ENCODE measurements at regions not wholly inside any gene's neighbourhood (a gene's known extent, or its start where the extent isn't known, plus 50 kb on each side); places are given as distances from the start of the nearest gene placed in this dataset.

GRCh38 chr6:97689078-97689754 lies 406.2 kb upstream of the MMS22L start:
- no peak for DNase-seq (ENCODE audit: low read depth, low spot score)
- peaks cover 5% of the 10 kb centered on the region for H3K4me1 Mint-ChIP-seq
- no peaks in the 10 kb centered on the region for H3K27me3 Mint-ChIP-seq (ENCODE audit: low read depth)
- H3K27ac Mint-ChIP-seq (ENCODE audit: unreplicated experiment) = no peak overlapping the region
- H3K9me3 Mint-ChIP-seq = no peaks in the 10 kb centered on the region
- TF ChIP-seq, protein P1, sequence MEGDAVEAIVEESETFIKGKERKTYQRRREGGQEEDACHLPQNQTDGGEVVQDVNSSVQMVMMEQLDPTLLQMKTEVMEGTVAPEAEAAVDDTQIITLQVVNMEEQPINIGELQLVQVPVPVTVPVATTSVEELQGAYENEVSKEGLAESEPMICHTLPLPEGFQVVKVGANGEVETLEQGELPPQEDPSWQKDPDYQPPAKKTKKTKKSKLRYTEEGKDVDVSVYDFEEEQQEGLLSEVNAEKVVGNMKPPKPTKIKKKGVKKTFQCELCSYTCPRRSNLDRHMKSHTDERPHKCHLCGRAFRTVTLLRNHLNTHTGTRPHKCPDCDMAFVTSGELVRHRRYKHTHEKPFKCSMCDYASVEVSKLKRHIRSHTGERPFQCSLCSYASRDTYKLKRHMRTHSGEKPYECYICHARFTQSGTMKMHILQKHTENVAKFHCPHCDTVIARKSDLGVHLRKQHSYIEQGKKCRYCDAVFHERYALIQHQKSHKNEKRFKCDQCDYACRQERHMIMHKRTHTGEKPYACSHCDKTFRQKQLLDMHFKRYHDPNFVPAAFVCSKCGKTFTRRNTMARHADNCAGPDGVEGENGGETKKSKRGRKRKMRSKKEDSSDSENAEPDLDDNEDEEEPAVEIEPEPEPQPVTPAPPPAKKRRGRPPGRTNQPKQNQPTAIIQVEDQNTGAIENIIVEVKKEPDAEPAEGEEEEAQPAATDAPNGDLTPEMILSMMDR (conservative IDR thresholded peaks at IDR 0.05) = no peak
- H3K36me3 Mint-ChIP-seq (ENCODE audit: low read depth) = no peaks in the 10 kb centered on the region
- no peak overlapping the region for H3K4me3 Mint-ChIP-seq

DNA sequence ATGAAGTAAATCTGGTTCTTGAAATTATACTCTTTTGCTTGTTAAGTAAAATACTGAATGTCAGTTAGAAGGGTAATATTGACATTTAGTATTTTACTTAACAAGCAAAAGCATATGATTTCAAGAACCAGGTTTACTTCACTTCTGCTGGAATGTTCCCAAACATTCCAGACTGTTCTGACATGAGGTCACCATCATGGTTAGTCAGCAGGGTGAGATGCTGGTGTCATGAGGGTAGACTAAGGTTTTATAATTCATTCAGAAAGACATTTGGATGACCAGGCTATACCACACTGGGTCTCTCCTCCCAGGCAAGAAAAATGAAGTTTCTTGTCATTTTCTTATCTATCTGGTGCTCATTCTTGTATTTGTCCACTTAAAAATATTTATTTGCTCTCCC lies 414.4 kb upstream of the MMS22L start:
- no peaks in the 10 kb centered on the region for H3K27me3 Mint-ChIP-seq (ENCODE audit: low read depth)
- H3K4me3 Mint-ChIP-seq = no peak overlapping the region
- no peaks in the 10 kb centered on the region for H3K4me1 Mint-ChIP-seq
- TF ChIP-seq, protein P1 (conservative IDR thresholded peaks at IDR 0.05) = no peak
- no peak for DNase-seq (ENCODE audit: low read depth, low spot score)
- no peaks in the 10 kb centered on the region for H3K36me3 Mint-ChIP-seq (ENCODE audit: low read depth)
- no peaks in the 10 kb centered on the region for H3K9me3 Mint-ChIP-seq
- no peak overlapping the region for H3K27ac Mint-ChIP-seq (ENCODE audit: unreplicated experiment)

GRCh38 chr6:97701801-97702200 lies 418.8 kb upstream of the MMS22L start:
- H3K36me3 Mint-ChIP-seq (ENCODE audit: low read depth) = no peaks in the 10 kb centered on the region
- no peaks in the 10 kb centered on the region for H3K9me3 Mint-ChIP-seq
- no peak overlapping the region for H3K27ac Mint-ChIP-seq (ENCODE audit: unreplicated experiment)
- no peak overlapping the region for H3K4me3 Mint-ChIP-seq
- peaks cover 6% of the 10 kb centered on the region for H3K4me1 Mint-ChIP-seq
- H3K27me3 Mint-ChIP-seq (ENCODE audit: low read depth) = no peaks in the 10 kb centered on the region
- no peak for DNase-seq (ENCODE audit: low read depth, low spot score)
- TF ChIP-seq, protein P1 (conservative IDR thresholded peaks at IDR 0.05) = no peak

- Mint-ChIP-seq H3K36me3 (ENCODE audit: low read depth) (no peaks in the 10 kb centered on the region), H3K4me1 (peaks cover 11% of the 10 kb centered on the region), H3K4me3 (no peak overlapping the region), H3K27me3 (ENCODE audit: low read depth) (no peaks in the 10 kb centered on the region), H3K9me3 (no peaks in the 10 kb centered on the region), H3K27ac (ENCODE audit: unreplicated experiment) (no peak overlapping the region)
- TF ChIP-seq, protein P1 (conservative IDR thresholded peaks at IDR 0.05) = no peak
- DNase-seq (ENCODE audit: low read depth, low spot score) = no peak
Observed at GRCh38 chr6:97702248-97702647, 419.2 kb upstream of the MMS22L start.

- Mint-ChIP-seq H3K9me3 (no peaks in the 10 kb centered on the region), H3K36me3 (ENCODE audit: low read depth) (no peaks in the 10 kb centered on the region), H3K4me1 (peaks cover 15% of the 10 kb centered on the region), H3K27me3 (ENCODE audit: low read depth) (no peaks in the 10 kb centered on the region), H3K4me3 (no peak overlapping the region), H3K27ac (ENCODE audit: unreplicated experiment) (no peak overlapping the region)
- DNase-seq (ENCODE audit: low read depth, low spot score) = no peak
- TF ChIP-seq, protein P1 (conservative IDR thresholded peaks at IDR 0.05) = no peak
Observed at GRCh38 chr6:97703661-97704060, 420.6 kb upstream of the MMS22L start.
